Panc1 (cell line): ENCODE measurements at regions not wholly inside any gene's neighbourhood (a gene's known extent, or its start where the extent isn't known, plus 50 kb on each side); places are given as distances from the start of the nearest gene placed in this dataset.

Experiments
- ATAC-seq: fragments of 200-7000 bp; cut with Tn5 transposase; 2 replicates; pipeline ENCODE4 v1.9.1; 2020; ENCODE audit warnings: mild to moderate bottlenecking, moderate library complexity
- BruUV-seq: library from RNA; stranded (reverse); fragments of 400-500 nt; replicated peaks from 2 replicates; lab custom pipeline; 2021; lab: Mats Ljungman, UMichigan
- CTCF ChIA-PET: fragments of 300-600 bp; sonication (Branson Sonifier 250); formaldehyde crosslinking; loops from one replicate; lab custom pipeline; 2022; ENCODE audit warnings: antibody characterized with exemption; lab: Charles Lee
- POLR2A ChIA-PET: fragments of 300-600 bp; sonication (Branson Sonifier 250); formaldehyde crosslinking; loops from one replicate; lab custom pipeline; 2022; ENCODE audit warnings: antibody characterized with exemption; lab: Charles Lee
- DNase-seq: peaks from one replicate; pipeline ENCODE4 v3.0.0-alpha.2; 2010; ENCODE audit warnings: low read depth, low spot score
- H3K27ac ChIP-seq: 2 replicates; pipeline ENCODE4 v1.5.1; 2011; ENCODE audit warnings: mild to moderate bottlenecking, low read length, inconsistent platforms
- H3K27me3 ChIP-seq: fragments of 200-500 bp; sonication (Bioruptor generic); 2 replicates; pipeline ENCODE4 v1.6.0; 2014; ENCODE audit warnings: low read length, inconsistent platforms; ENCODE audit not compliant: control insufficient read depth, insufficient read depth
- H3K36me3 ChIP-seq: fragments of 200-500 bp; sonication (Bioruptor generic); 2 replicates; pipeline ENCODE4 v1.5.1; 2014; ENCODE audit warnings: inconsistent platforms, mild to moderate bottlenecking, low read length, moderate library complexity; ENCODE audit not compliant: control insufficient read depth, insufficient read depth
- H3K4me1 ChIP-seq: 2 replicates; pipeline ENCODE4 v1.5.1; 2011; ENCODE audit warnings: inconsistent platforms, mild to moderate bottlenecking, low read length, moderate library complexity; ENCODE audit not compliant: control insufficient read depth, insufficient read depth
- H3K4me3 ChIP-seq, 2 experiments: 2 replicates each; pipeline ENCODE4 v1.5.1; 2011 to 2012; ENCODE audit warnings: low read depth in 2 of 2, low read length in 2 of 2, mild to moderate bottlenecking in 2 of 2, inconsistent platforms in 1 of 2, moderate library complexity in 1 of 2
- H3K9me3 ChIP-seq: fragments of 200-500 bp; sonication (Bioruptor generic); 2 replicates; pipeline ENCODE4 v1.5.1; 2014; ENCODE audit warnings: low read depth, mild to moderate bottlenecking, inconsistent platforms, low read length, moderate library complexity; ENCODE audit not compliant: control insufficient read depth, insufficient read depth
- CTCF ChIP-seq: fragments of 450-650 bp; IDR thresholded peaks from 2 replicates; pipeline ENCODE4 v1.5.1; 2017; ENCODE audit warnings: mild to moderate bottlenecking
- POLR2AphosphoS5 ChIP-seq: IDR thresholded peaks from 2 replicates; pipeline ENCODE4 v1.6.1; 2012; ENCODE audit warnings: mild to moderate bottlenecking, low read depth, low read length, moderate library complexity
- REST ChIP-seq, 2 experiments: IDR thresholded peaks; 2 replicates each; pipeline ENCODE4 v1.6.1; 2011 to 2012; ENCODE audit warnings: low read depth in 2 of 2, control low read depth in 1 of 2, low read length in 1 of 2, mild to moderate bottlenecking in 1 of 2, moderate library complexity in 1 of 2; ENCODE audit not compliant: insufficient read depth in 1 of 2
- SIN3A ChIP-seq: IDR thresholded peaks from 2 replicates; pipeline ENCODE4 v1.6.1; 2012; ENCODE audit warnings: low read depth, mild to moderate bottlenecking, low read length, moderate library complexity, borderline replicate concordance; ENCODE audit not compliant: insufficient read depth
- TCF7L2 ChIP-seq: IDR thresholded peaks from 2 replicates; pipeline ENCODE4 v1.6.1; 2011; ENCODE audit warnings: mild to moderate bottlenecking, low read depth, low read length, inconsistent platforms
- in situ Hi-C: cut with HindIII; loops from 2 replicates; pipeline ENCODE4 v1.10.0; 2016; ENCODE audit warnings: low sequenced_read_pairs, low pct_unique_long_range_greater_than_20kb
- intact Hi-C: fragments of 100-400 bp; cut with micrococcal nuclease; formaldehyde crosslinking; loops from one replicate; pipeline ENCODE4 v1.10.0; 2022; ENCODE audit not compliant: unreplicated experiment

- H3K9me3 ChIP-seq = no peaks in the 10 kb centered on the region
- intact Hi-C loops = no loop called here
- no peaks in the 10 kb centered on the region for H3K27me3 ChIP-seq
- no peaks in the 10 kb centered on the region for H3K4me1 ChIP-seq
- no peak overlapping the region for H3K27ac ChIP-seq
- CTCF ChIA-PET = no interaction called here
- H3K4me3 ChIP-seq = no peak overlapping the region
- H3K36me3 ChIP-seq = no peaks in the 10 kb centered on the region
- ATAC-seq (no peak), DNase-seq (no peak)
- POLR2A ChIA-PET = no interaction called here
- BruUV-seq = no TSS peak
- in situ Hi-C loops = no loop called here
- no peak for TF ChIP-seq CTCF
- TF ChIP-seq REST (IDR thresholded peaks at IDR 0.05; ENCODE audit: insufficient read depth in 1 of 2, low read depth in 2 of 2, low read length in 1 of 2) = no peak
- TF ChIP-seq TCF7L2 = no peak
- no peak for TF ChIP-seq POLR2AphosphoS5
- no peak for TF ChIP-seq SIN3A
Observed at GRCh38 chr3:99348451-99348850, 289.9 kb upstream of the COL8A1 start.

- BruUV-seq = no TSS peak
- ATAC-seq = no peak
- intact Hi-C loops = no loop called here
- H3K27me3 ChIP-seq = no peaks in the 10 kb centered on the region
- POLR2A ChIA-PET = no interaction called here
- H3K27ac ChIP-seq = no peak overlapping the region
- H3K4me3 ChIP-seq = no peak overlapping the region
- DNase-seq = no peak
- no peaks in the 10 kb centered on the region for H3K4me1 ChIP-seq
- no peak for TF ChIP-seq CTCF
- no peak for TF ChIP-seq REST (IDR thresholded peaks at IDR 0.05; ENCODE audit: insufficient read depth in 1 of 2, low read depth in 2 of 2, low read length in 1 of 2)
- TF ChIP-seq SIN3A = no peak
- no peak for TF ChIP-seq POLR2AphosphoS5
- no peak for TF ChIP-seq TCF7L2
- CTCF ChIA-PET = interaction anchor here (0.5 kb wide), 1 partner anchor 60 kb away, joined by 3 read pairs; no protein-coding TSS in a partner anchor
- in situ Hi-C loops = no loop called here
- H3K36me3 ChIP-seq = no peaks in the 10 kb centered on the region
- 0 out of 2 replicates have a peak, but pooled peaks cover 2% of the 10 kb centered on the region for H3K9me3 ChIP-seq
Observed at GRCh38 chr3:99344216-99344615, 294.2 kb upstream of the COL8A1 start.
